ENCODE measurements at regions not wholly inside any gene's neighbourhood (a gene's known extent, or its start where the extent isn't known, plus 50 kb on each side); places are given as distances from the start of the nearest gene placed in this dataset.
A peak's percentile ranks its signal among the peaks of the same experiment; 100 is the strongest.

DNA sequence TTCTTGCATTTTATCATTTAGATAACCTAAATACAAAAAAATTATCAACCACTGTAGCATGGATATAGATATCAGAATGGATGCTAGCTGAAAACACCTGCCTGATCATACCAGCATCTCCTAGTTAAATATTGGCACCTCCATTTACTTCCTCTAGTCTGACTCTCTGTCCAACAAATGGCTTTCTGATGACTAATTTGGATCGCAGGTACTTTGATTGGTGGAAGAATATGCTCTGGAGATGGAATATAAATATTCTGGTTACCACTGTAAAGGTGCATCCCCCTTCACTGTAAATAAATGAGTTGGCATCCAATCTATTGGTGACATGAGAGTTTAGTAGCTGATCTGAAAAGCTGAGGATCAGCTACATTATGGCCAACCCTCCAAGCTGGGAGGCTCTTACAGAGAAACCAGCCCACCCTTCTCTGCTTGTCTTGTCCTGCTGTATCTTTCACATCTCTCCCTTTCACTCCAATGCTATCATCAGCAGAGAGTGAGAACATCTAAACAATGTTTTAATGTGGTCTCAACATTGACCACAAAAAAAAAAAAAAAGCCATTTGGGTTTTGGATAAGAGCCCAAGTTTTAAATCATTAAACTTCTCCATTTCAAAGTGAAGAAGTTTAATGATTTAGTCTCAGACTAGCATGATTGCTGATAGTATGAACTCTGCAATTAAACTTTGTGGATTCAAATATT, 90.5 kb downstream of the PMAIP1 start:
- ATAC-seq (peak; percentile 15; the same call in 1 of the 3 replicates), FAIRE-seq (no peak), DNase-seq (ENCODE audit: low read depth, low spot score) (no peak)
- in situ Hi-C loops (cut with MboI) = loop anchor here (5.0 kb wide), 2 partner anchors 422 to 562 kb away; no protein-coding TSS in a partner anchor
- no peaks in the 10 kb centered on the region for H3K27me3 ChIP-seq (replicated peaks in 1 of 2; ENCODE audit: control insufficient read depth in 2 of 2, insufficient read depth in 2 of 2, low read length in 1 of 2)
- TF ChIP-seq CREM (IDR thresholded peaks at IDR 0.05; ENCODE audit: low read depth) (no peak), REST (IDR thresholded peaks at IDR 0.05; ENCODE audit: low read depth, low read length) (no peak), ZNF207 (IDR thresholded peaks at IDR 0.05; ENCODE audit: borderline replicate concordance) (no peak), TCF12 (IDR thresholded peaks at IDR 0.05; ENCODE audit: low read depth, low read length) (no peak), MEF2B (IDR thresholded peaks at IDR 0.05; ENCODE audit: partially characterized antibody, poor library complexity, severe bottlenecking) (no peak), DPF2 (IDR thresholded peaks at IDR 0.05) (no peak), RUNX3 (IDR thresholded peaks at IDR 0.05; ENCODE audit: low read length) (peak; percentile 17; the same call in 1 of the 2 replicates)
- H4K20me1 ChIP-seq (ENCODE audit: control insufficient read depth, insufficient read depth) = no peaks in the 10 kb centered on the region
- H3K79me2 ChIP-seq (ENCODE audit: control insufficient read depth, insufficient read depth, low read length) = no peaks in the 10 kb centered on the region
- CTCF ChIA-PET = interaction anchor here (0.5 to 12.8 kb wide), 14 partner anchors 11 to 559 kb away, joined by 3 to 235 read pairs (median 10); no protein-coding TSS in a partner anchor
- intact Hi-C loops (cut with micrococcal nuclease; ENCODE audit: unreplicated experiment) = no loop called here
- no peaks in the 10 kb centered on the region for H3K9me3 ChIP-seq (replicated peaks; ENCODE audit: control insufficient read depth, insufficient read depth, low read length)
- 0% methylated on average over 1 of the region's 1 CpG for WGBS (ENCODE audit: insufficient coverage, insufficient replicate concordance, low lambda C conversion rate, missing lambda C conversion rate)
- SMC1A ChIA-PET (ENCODE audit: uncharacterized antibody, unreplicated experiment) = interaction anchor here (0.9 to 10.7 kb wide), 11 partner anchors 11 to 424 kb away, joined by 3 to 118 read pairs (median 7); no protein-coding TSS in a partner anchor
- RAD21 ChIA-PET (ENCODE audit: unreplicated experiment) = interaction anchor here (0.7 to 2.2 kb wide), 6 partner anchors 37 to 108 kb away, joined by 3 to 5 read pairs (median 4); partner anchors contain the start of gene PMAIP1
- no peak overlapping the region for H3K27ac ChIP-seq (ENCODE audit: control insufficient read depth, insufficient read depth)
- POLR2A ChIA-PET = no interaction called here
- BruUV-seq (replicated peaks) = no TSS peak
- no peaks in the 10 kb centered on the region for H3K4me1 ChIP-seq (ENCODE audit: control insufficient read depth, insufficient read depth, low read length)
- H3K9ac ChIP-seq (ENCODE audit: control insufficient read depth, insufficient read depth, low read length) = no peak overlapping the region
- no peak overlapping the region for H3K4me3 ChIP-seq
- no peak overlapping the region for H2AFZ ChIP-seq (ENCODE audit: control insufficient read depth, low read depth, low read length)
- no peak overlapping the region for H3K4me2 ChIP-seq (ENCODE audit: control insufficient read depth, insufficient read depth)
- H3K36me3 ChIP-seq (ENCODE audit: control insufficient read depth in 2 of 2, insufficient read depth in 2 of 2, low read length in 1 of 2) = no peaks in the 10 kb centered on the region

Data from GM12878 (cell line).